CD14-positive monocyte (primary cell): ENCODE measurements at regions not wholly inside any gene's neighbourhood (a gene's known extent, or its start where the extent isn't known, plus 50 kb on each side); places are given as distances from the start of the nearest gene placed in this dataset.

Experiments used
- DNase-seq, 3 donors: peaks; one replicate each; pipeline ENCODE4 v3.0.0-alpha.2; 2011 to 2022
- H2AFZ ChIP-seq: 2 replicates; pipeline ENCODE4 v1.6.0; 2012; ENCODE audit warnings: mild to moderate bottlenecking, low read depth, low read length, inconsistent platforms; ENCODE audit not compliant: insufficient read depth, poor library complexity, severe bottlenecking
- H3K27ac ChIP-seq, 2 donors: 1 replicate in 1 of 2; 2 replicates in 1 of 2; pipeline ENCODE4 v1.5.1; 2012 to 2013; ENCODE audit warnings: low read length in 2 of 2, control low read depth in 1 of 2, inconsistent platforms in 1 of 2, low read depth in 1 of 2, mild to moderate bottlenecking in 1 of 2
- H3K27me3 ChIP-seq, 2 donors: one replicate each; pipeline versions ENCODE4 v1.6.0 to v1.6.1; 2011 to 2013; ENCODE audit warnings: low read length in 2 of 2; ENCODE audit not compliant: control insufficient read depth in 2 of 2, insufficient read depth in 2 of 2
- H3K36me3 ChIP-seq, 2 donors: replicated peaks in 1 of 2; 1 replicate in 1 of 2; 2 replicates in 1 of 2; pipeline versions ENCODE4 v1.5.1 to v1.6.1; 2012 to 2013; ENCODE audit warnings: low read length in 2 of 2, control low read depth in 1 of 2, inconsistent platforms in 1 of 2, mild to moderate bottlenecking in 1 of 2; ENCODE audit not compliant: insufficient read depth in 2 of 2, control insufficient read depth in 1 of 2
- H3K4me1 ChIP-seq, 2 donors: 1 replicate in 1 of 2; 2 replicates in 1 of 2; pipeline versions ENCODE4 v1.5.1 to v1.6.1; 2012 to 2013; ENCODE audit warnings: low read length in 2 of 2, control low read depth in 1 of 2, inconsistent platforms in 1 of 2, mild to moderate bottlenecking in 1 of 2, moderate library complexity in 1 of 2; ENCODE audit not compliant: insufficient read depth in 2 of 2, control insufficient read depth in 1 of 2
- H3K4me2 ChIP-seq: replicated peaks from 2 replicates; pipeline ENCODE3; 2012; ENCODE audit warnings: low read length, moderate library complexity, mild to moderate bottlenecking; ENCODE audit not compliant: poor library complexity, severe bottlenecking; ENCODE audit errors: extremely low read depth
- H3K4me3 ChIP-seq, 3 experiments: fragments of 200-600 bp in 1 of 3; sonication (generic) in 1 of 3; replicated peaks in 1 of 3; 1 replicate in 2 of 3; 2 replicates in 1 of 3; pipeline ENCODE4 v1.5.1; 2011 to 2013; ENCODE audit warnings: low read length in 3 of 3, mild to moderate bottlenecking in 3 of 3, control low read depth in 2 of 3, low read depth in 2 of 3, inconsistent platforms in 1 of 3, moderate library complexity in 1 of 3
- H3K79me2 ChIP-seq: 2 replicates; pipeline ENCODE4 v1.6.0; 2012; ENCODE audit warnings: mild to moderate bottlenecking, control low read depth, inconsistent platforms, low read length, moderate library complexity; ENCODE audit not compliant: insufficient read depth
- H3K9ac ChIP-seq: 2 replicates; pipeline ENCODE4 v1.6.0; 2017; ENCODE audit warnings: low read length, mild to moderate bottlenecking; ENCODE audit not compliant: insufficient read depth, poor library complexity, severe bottlenecking
- H3K9me3 ChIP-seq, 2 donors: replicated peaks in 1 of 2; 1 replicate in 1 of 2; 2 replicates in 1 of 2; pipeline versions ENCODE4 v1.5.1 to v1.6.1; 2012 to 2013; ENCODE audit warnings: low read length in 2 of 2, control low read depth in 1 of 2; ENCODE audit not compliant: control insufficient read depth in 1 of 2, insufficient read depth in 1 of 2
- H4K20me1 ChIP-seq: 2 replicates; pipeline ENCODE4 v1.6.0; 2012; ENCODE audit warnings: mild to moderate bottlenecking, low read length, control low read depth, moderate library complexity; ENCODE audit not compliant: insufficient read depth
- H3K27ac Mint-ChIP-seq, 7 donors: one replicate each; pipeline ENCODE4 v1.8.0; 2020; ENCODE audit warnings: mild to moderate bottlenecking in 7 of 7, mixed read lengths in 7 of 7, moderate library complexity in 6 of 7, inconsistent platforms in 2 of 7
- H3K27me3 Mint-ChIP-seq, 3 donors: one replicate each; pipeline ENCODE4 v1.8.0; 2021 to 2022; ENCODE audit warnings: low read depth in 3 of 3, mild to moderate bottlenecking in 3 of 3, mixed read lengths in 3 of 3, moderate library complexity in 3 of 3, inconsistent platforms in 1 of 3
- H3K36me3 Mint-ChIP-seq, 2 donors: one replicate each; pipeline ENCODE4 v1.8.0; 2020; ENCODE audit warnings: mixed read lengths in 2 of 2, inconsistent platforms in 1 of 2, mild to moderate bottlenecking in 1 of 2
- H3K4me1 Mint-ChIP-seq: one replicate; pipeline ENCODE4 v1.8.0; 2020; ENCODE audit warnings: mild to moderate bottlenecking, mixed read lengths
- H3K4me3 Mint-ChIP-seq, 2 donors: one replicate each; pipeline ENCODE4 v1.8.0; 2020; ENCODE audit warnings: mild to moderate bottlenecking in 2 of 2, mixed read lengths in 2 of 2, moderate library complexity in 1 of 2
- H3K9me3 Mint-ChIP-seq, 7 donors: one replicate each; pipeline ENCODE4 v1.8.0; 2020 to 2022; ENCODE audit warnings: mixed read lengths in 7 of 7, mild to moderate bottlenecking in 6 of 7, moderate library complexity in 6 of 7, inconsistent platforms in 2 of 7
- CTCF ChIP-seq: fragments of 200-600 bp; IDR thresholded peaks from one replicate; pipeline ENCODE4 v1.8.0; 2022; ENCODE audit warnings: antibody characterized with exemption, mild to moderate bottlenecking
- WGBS: methylation state at CpG from one replicate; pipeline ENCODE4 v1.1.5; 2013; ENCODE audit warnings: missing lambda C conversion rate; ENCODE audit not compliant: insufficient coverage; 5-methylcytosine and 5-hydroxymethylcytosine counted together
- intact Hi-C, 2 donors: fragments of 100-400 bp; cut with micrococcal nuclease; formaldehyde crosslinking; loops; one replicate each; pipeline versions ENCODE4 v1.15.0 to v1.15.1; 2023

- Histone ChIP-seq H3K9me3 (peaks cover 0 to 4% of the 10 kb centered on the region in 2 donors), H3K4me2 (no peak overlapping the region), H3K4me1 (no peaks in the 10 kb centered on the region), H3K4me3 (no peak overlapping the region), H3K79me2 (no peaks in the 10 kb centered on the region), H4K20me1 (no peaks in the 10 kb centered on the region), H3K27me3 (no peaks in the 10 kb centered on the region), H2AFZ (no peak overlapping the region), H3K9ac (no peak overlapping the region), H3K36me3 (no peaks in the 10 kb centered on the region), H3K27ac (no peak overlapping the region)
- no peak for TF ChIP-seq CTCF
- no peak for DNase-seq
- Mint-ChIP-seq H3K4me3 (no peak overlapping the region), H3K27me3 (peaks cover 0 to 2% (median 0%) of the 10 kb centered on the region in 3 donors), H3K4me1 (no peaks in the 10 kb centered on the region), H3K36me3 (no peaks in the 10 kb centered on the region), H3K9me3 (peaks cover 0 to 6% (median 3%) of the 10 kb centered on the region in 7 donors), H3K27ac (no peak overlapping the region)
- WGBS = no CpG with 5 or more reads among the region's 3 CpGs
- intact Hi-C loops = no loop called here
Observed at GRCh38 chr13:63938851-63939250, 2523.2 kb upstream of the PCDH20 start.

GRCh38 chr13:63910511-63910910 lies 2494.9 kb upstream of the PCDH20 start:
- Mint-ChIP-seq H3K9me3 (peaks cover 0 to 4% (median 0%) of the 10 kb centered on the region in 7 donors), H3K36me3 (no peaks in the 10 kb centered on the region), H3K27ac (no peak overlapping the region), H3K27me3 (no peaks in the 10 kb centered on the region), H3K4me3 (no peak overlapping the region), H3K4me1 (no peaks in the 10 kb centered on the region)
- Histone ChIP-seq H4K20me1 (no peaks in the 10 kb centered on the region), H3K4me3 (no peak overlapping the region), H3K27ac (no peak overlapping the region), H3K79me2 (no peaks in the 10 kb centered on the region), H3K9me3 (peaks cover 0 to 7% of the 10 kb centered on the region in 2 donors), H3K36me3 (no peaks in the 10 kb centered on the region), H2AFZ (no peak overlapping the region), H3K4me1 (no peaks in the 10 kb centered on the region), H3K4me2 (no peak overlapping the region), H3K27me3 (no peaks in the 10 kb centered on the region), H3K9ac (no peak overlapping the region)
- no peak for TF ChIP-seq CTCF
- intact Hi-C loops = no loop called here
- DNase-seq = no peak
- 29% methylated on average over 4 of the region's 10 CpGs for WGBS
